PC-9 (cell line): ENCODE measurements at regions not wholly inside any gene's neighbourhood (a gene's known extent, or its start where the extent isn't known, plus 50 kb on each side); places are given as distances from the start of the nearest gene placed in this dataset.

ENCODE experiments used
- CTCF ChIP-seq: fragments of 200-600 bp; sonication (generic); conservative IDR thresholded peaks from 2 replicates; pipeline ENCODE4 v1.6.1; 2017; ENCODE audit warnings: mixed run types, antibody characterized with exemption, mild to moderate bottlenecking, moderate library complexity
- EZH2 ChIP-seq: fragments of 200-600 bp; sonication (generic); IDR thresholded peaks from 2 replicates; pipeline ENCODE4 v1.8.0; 2017; ENCODE audit warnings: antibody characterized with exemption, low read depth

GRCh38 chr3:61333192-61333961 lies 82.1 kb upstream of the FHIT start:
- TF ChIP-seq CTCF (no peak), EZH2 (no peak)
